Spinal cord (tissue), 10 donors: ENCODE measurements at regions not wholly inside any gene's neighbourhood (a gene's known extent, or its start where the extent isn't known, plus 50 kb on each side); places are given as distances from the start of the nearest gene placed in this dataset. TPM values are rescaled to one million over a fixed set of nuclear protein-coding genes. Genes with fewer than 3 reads are reported as not detected.

Source experiments
- DNase-seq, 6 donors: peaks; one replicate each; pipeline versions ENCODE4 v3.0.0 to v3.0.0-alpha.2; 2013 to 2015; ENCODE audit warnings: low spot score in 6 of 6, low read depth in 4 of 6
- H3K27ac ChIP-seq: one replicate; pipeline ENCODE4 v1.5.1; 2013; ENCODE audit warnings: low read depth, low read length, control low read depth
- H3K27me3 ChIP-seq: one replicate; pipeline ENCODE4 v1.6.1; 2013; ENCODE audit warnings: low read length; ENCODE audit not compliant: control insufficient read depth, insufficient read depth
- H3K36me3 ChIP-seq: one replicate; pipeline ENCODE4 v1.6.1; 2013; ENCODE audit warnings: low read length; ENCODE audit not compliant: control insufficient read depth, insufficient read depth
- H3K4me1 ChIP-seq: one replicate; pipeline ENCODE4 v1.6.1; 2013; ENCODE audit warnings: low read length; ENCODE audit not compliant: control insufficient read depth, insufficient read depth
- H3K4me3 ChIP-seq: one replicate; pipeline ENCODE4 v1.5.1; 2013; ENCODE audit warnings: low read depth, low read length, control low read depth
- H3K9me3 ChIP-seq: one replicate; pipeline ENCODE4 v1.6.1; 2013; ENCODE audit warnings: low read length; ENCODE audit not compliant: control insufficient read depth, insufficient read depth
- WGBS: methylation state at CpG from one replicate; pipeline ENCODE4 v1.1.5; 2013; ENCODE audit warnings: missing lambda C conversion rate; ENCODE audit not compliant: insufficient coverage; 5-methylcytosine and 5-hydroxymethylcytosine counted together
- small RNA-seq: library from RNA; depleted of rRNA; stranded (forward); fragments of <200 nt; gene quantifications from one replicate; pipeline ENCODE3, GENCODE V24; 2014; ENCODE audit warnings: low replicate concordance
- donor health status: healthy.

DNA sequence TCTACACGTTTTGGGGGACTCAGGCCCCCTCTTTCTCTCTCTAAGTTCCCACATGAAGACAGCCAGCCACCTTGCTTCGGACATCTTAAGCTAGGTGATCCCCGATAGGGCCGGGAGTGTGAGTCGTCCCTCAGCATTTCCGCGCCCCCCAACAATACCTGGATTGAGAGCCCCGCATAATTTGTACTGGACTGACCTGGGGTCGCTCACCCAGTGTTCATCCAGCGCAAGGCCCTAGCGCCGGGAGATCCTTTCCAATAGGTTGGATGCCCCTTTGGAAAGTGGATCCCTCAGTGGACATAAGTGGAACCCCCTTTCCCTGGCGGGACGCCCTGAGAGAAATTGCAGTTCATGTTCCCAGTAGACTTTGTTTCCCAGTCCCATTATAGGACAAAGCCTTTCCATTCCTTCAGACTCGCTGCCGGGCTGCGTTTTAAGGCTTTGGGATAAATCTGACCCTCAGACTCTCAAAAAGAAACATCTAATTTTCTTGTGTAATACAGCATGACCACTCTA, 77.8 kb upstream of the KCNH7 start:
- Histone ChIP-seq H3K9me3 (no peaks in the 10 kb centered on the region), H3K27me3 (no peaks in the 10 kb centered on the region), H3K4me1 (no peaks in the 10 kb centered on the region), H3K4me3 (no peak overlapping the region), H3K36me3 (no peaks in the 10 kb centered on the region), H3K27ac (no peak overlapping the region)
- DNase-seq: no peak
- 95% methylated on average over 15 of the region's 17 CpGs for WGBS

- 100% methylated on average over 3 of the region's 8 CpGs for WGBS
- Histone ChIP-seq H3K27ac (no peak overlapping the region), H3K27me3 (no peaks in the 10 kb centered on the region), H3K36me3 (no peaks in the 10 kb centered on the region), H3K4me1 (no peaks in the 10 kb centered on the region), H3K9me3 (no peaks in the 10 kb centered on the region), H3K4me3 (no peak overlapping the region)
- DNase-seq: no peak
Measured at GRCh38 chr2:162915858-162916257, 77.3 kb upstream of the KCNH7 start.

GRCh38 chr2:162914161-162914560, 75.6 kb upstream of the KCNH7 start:
- H3K27ac ChIP-seq: no peak overlapping the region
- no peaks in the 10 kb centered on the region for H3K9me3 ChIP-seq

GRCh38 chr2:162912787-162913186, 74.2 kb upstream of the KCNH7 start:
- WGBS: no CpG with 5 or more reads among the region's 2 CpGs
- H3K4me1 ChIP-seq: no peaks in the 10 kb centered on the region
- no peak for DNase-seq
- H3K4me3 ChIP-seq: no peak overlapping the region
- H3K36me3 ChIP-seq: no peaks in the 10 kb centered on the region
- no peaks in the 10 kb centered on the region for H3K27me3 ChIP-seq
- H3K9me3 ChIP-seq: no peaks in the 10 kb centered on the region
- no peak overlapping the region for H3K27ac ChIP-seq

More at GRCh38 chr2:162914161-162914560, 75.6 kb upstream of the KCNH7 start:
- H3K4me3 ChIP-seq: no peak overlapping the region
- no peak for DNase-seq
- WGBS: 100% methylated on average over 1 of the region's 2 CpGs
- no peaks in the 10 kb centered on the region for H3K27me3 ChIP-seq
- no peaks in the 10 kb centered on the region for H3K36me3 ChIP-seq
- H3K4me1 ChIP-seq: no peaks in the 10 kb centered on the region

GRCh38 chr2:162908567-162908966, 70.0 kb upstream of the KCNH7 start:
- Histone ChIP-seq H3K9me3 (no peaks in the 10 kb centered on the region), H3K27ac (no peak overlapping the region), H3K27me3 (no peaks in the 10 kb centered on the region), H3K4me3 (no peak overlapping the region), H3K36me3 (no peaks in the 10 kb centered on the region), H3K4me1 (no peaks in the 10 kb centered on the region)
- DNase-seq: no peak
- no CpG with 5 or more reads among the region's 2 CpGs for WGBS

- H3K9me3 ChIP-seq: no peaks in the 10 kb centered on the region
- no CpG with 5 or more reads among the region's 4 CpGs for WGBS
- no peaks in the 10 kb centered on the region for H3K4me1 ChIP-seq
- no peak overlapping the region for H3K4me3 ChIP-seq
- DNase-seq: peak in 5 of 6 donors; percentile 8 to 74 (median 28)
- H3K27ac ChIP-seq: no peak overlapping the region
- no peaks in the 10 kb centered on the region for H3K27me3 ChIP-seq
- H3K36me3 ChIP-seq: no peaks in the 10 kb centered on the region
Measured at GRCh38 chr2:162890690-162891311, 52.2 kb upstream of the KCNH7 start.

GRCh38 chr2:162888652-162889051, 50.1 kb upstream of the KCNH7 start:
- Histone ChIP-seq H3K9me3 (no peaks in the 10 kb centered on the region), H3K27me3 (no peaks in the 10 kb centered on the region), H3K36me3 (no peaks in the 10 kb centered on the region), H3K4me1 (no peaks in the 10 kb centered on the region), H3K4me3 (no peak overlapping the region), H3K27ac (no peak overlapping the region)
- no CpG with 5 or more reads among the region's 3 CpGs for WGBS
- no peak for DNase-seq

Small RNA genes lying in the stretch of these regions (small RNA-seq; reads per million reads assigned to genes)
- gene RNU6-627P: not detected
